Kidney epithelial cell (primary cell): ENCODE measurements at regions not wholly inside any gene's neighbourhood (a gene's known extent, or its start where the extent isn't known, plus 50 kb on each side); places are given as distances from the start of the nearest gene placed in this dataset.

ENCODE experiments used
- DNase-seq: peaks from one replicate; pipeline ENCODE4 v3.0.0-alpha.2; 2010; ENCODE audit warnings: low read depth
- H3K27me3 ChIP-seq: 2 replicates; pipeline ENCODE4 v1.6.0; 2011; ENCODE audit warnings: low read length; ENCODE audit not compliant: control insufficient read depth, insufficient read depth
- H3K36me3 ChIP-seq: 2 replicates; pipeline ENCODE4 v1.5.1; 2011; ENCODE audit warnings: low read length; ENCODE audit not compliant: control insufficient read depth, insufficient read depth
- H3K4me3 ChIP-seq: 2 replicates; pipeline ENCODE4 v1.5.1; 2011; ENCODE audit warnings: low read depth, mild to moderate bottlenecking, control low read depth, low read length
- TF ChIP-seq, protein P1 (sequence below): IDR thresholded peaks from 2 replicates; pipeline ENCODE4 v1.5.1; 2011; ENCODE audit warnings: mild to moderate bottlenecking, moderate library complexity, low read length, control low read depth, inconsistent platforms; ENCODE audit not compliant: insufficient read depth, poor library complexity, severe bottlenecking

DNA sequence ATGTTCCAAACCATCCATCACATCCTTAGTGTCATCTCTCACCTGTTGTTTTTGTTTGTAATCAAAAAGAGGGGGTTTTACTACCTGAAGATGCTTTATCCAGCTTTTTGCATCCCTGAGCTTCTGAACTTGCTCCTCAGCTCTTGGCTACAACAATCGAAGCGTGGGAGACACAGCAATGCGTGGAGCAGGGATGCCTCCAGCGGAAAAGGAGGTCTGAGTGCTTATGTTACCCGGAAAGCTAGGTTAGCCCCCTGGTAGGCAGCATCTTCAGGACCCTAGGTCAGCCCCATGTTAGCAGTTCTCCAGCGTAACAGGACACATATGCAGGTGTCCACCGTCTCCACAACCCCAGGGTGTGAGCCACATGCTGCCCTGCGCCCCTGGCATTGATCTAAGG, 141.5 kb downstream of the RRAGC start:
- TF ChIP-seq, protein P1, sequence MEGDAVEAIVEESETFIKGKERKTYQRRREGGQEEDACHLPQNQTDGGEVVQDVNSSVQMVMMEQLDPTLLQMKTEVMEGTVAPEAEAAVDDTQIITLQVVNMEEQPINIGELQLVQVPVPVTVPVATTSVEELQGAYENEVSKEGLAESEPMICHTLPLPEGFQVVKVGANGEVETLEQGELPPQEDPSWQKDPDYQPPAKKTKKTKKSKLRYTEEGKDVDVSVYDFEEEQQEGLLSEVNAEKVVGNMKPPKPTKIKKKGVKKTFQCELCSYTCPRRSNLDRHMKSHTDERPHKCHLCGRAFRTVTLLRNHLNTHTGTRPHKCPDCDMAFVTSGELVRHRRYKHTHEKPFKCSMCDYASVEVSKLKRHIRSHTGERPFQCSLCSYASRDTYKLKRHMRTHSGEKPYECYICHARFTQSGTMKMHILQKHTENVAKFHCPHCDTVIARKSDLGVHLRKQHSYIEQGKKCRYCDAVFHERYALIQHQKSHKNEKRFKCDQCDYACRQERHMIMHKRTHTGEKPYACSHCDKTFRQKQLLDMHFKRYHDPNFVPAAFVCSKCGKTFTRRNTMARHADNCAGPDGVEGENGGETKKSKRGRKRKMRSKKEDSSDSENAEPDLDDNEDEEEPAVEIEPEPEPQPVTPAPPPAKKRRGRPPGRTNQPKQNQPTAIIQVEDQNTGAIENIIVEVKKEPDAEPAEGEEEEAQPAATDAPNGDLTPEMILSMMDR = no peak
- Histone ChIP-seq H3K36me3 (no peaks in the 10 kb centered on the region), H3K4me3 (no peak overlapping the region), H3K27me3 (peaks cover 2% of the 10 kb centered on the region)
- DNase-seq = no peak

DNA sequence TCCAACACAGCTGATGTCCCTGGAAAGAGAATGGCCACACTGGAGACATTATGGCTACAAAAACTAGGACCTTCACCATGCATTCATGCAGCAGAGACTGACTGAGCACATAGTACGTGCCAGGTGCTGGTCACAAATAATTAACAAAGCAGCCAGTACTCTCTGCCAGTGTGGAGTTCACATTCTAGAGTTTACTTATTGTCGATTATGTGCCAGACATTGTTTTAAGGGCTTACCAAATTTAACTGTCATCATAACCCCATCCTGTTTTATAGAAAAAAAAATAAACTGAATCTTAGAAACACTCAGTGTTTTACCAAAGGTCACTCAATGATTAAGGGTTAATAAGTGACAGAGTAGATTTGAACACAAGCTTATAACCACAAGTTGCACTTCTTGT, 143.3 kb downstream of the RRAGC start:
- H3K27me3 ChIP-seq = no peaks in the 10 kb centered on the region
- TF ChIP-seq, protein P1 = no peak
- H3K4me3 ChIP-seq = no peak overlapping the region
- no peaks in the 10 kb centered on the region for H3K36me3 ChIP-seq
- no peak for DNase-seq

DNA sequence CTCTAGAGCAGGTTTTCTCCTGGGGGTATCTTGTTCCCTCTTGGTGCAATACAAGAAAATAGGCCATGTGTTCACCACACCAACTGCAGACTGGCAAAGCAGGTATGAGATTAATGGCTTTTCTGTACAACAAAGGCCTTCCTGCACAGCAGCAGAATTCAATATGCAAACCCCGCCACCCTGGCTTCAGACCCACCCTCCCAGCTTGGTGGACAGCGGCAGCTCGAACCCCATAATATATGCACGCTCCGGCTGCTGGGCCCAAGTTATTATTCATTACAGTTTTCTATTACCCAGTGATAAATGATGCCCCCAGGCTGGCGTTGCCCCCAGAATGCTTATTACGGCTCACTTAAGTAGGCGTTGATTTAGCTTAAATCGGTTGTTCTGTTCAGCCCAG, 144.2 kb downstream of the RRAGC start:
- TF ChIP-seq, protein P1 = no peak
- no peak for DNase-seq
- Histone ChIP-seq H3K36me3 (no peaks in the 10 kb centered on the region), H3K4me3 (no peak overlapping the region), H3K27me3 (no peaks in the 10 kb centered on the region)

DNA sequence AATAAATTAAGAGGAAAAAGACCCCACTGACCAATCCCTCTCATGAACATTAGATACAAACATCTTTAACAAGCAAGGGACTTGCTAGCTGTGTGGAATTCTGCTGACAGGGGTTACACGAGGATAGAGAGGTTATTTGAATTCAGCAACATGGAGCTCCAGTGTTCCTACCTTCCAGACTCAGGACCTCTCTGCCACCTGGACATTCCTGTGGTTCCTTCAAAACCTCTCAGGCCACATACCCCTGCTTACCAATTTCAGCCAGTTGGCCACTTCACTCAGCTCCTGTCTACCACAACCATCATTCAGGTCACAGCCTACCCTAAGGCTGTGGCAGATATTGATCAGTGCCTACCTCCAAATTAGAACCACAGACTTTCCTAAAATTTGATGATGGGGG, 147.5 kb downstream of the RRAGC start:
- DNase-seq = no peak
- TF ChIP-seq, protein P1 = no peak
- no peaks in the 10 kb centered on the region for H3K27me3 ChIP-seq
- no peaks in the 10 kb centered on the region for H3K36me3 ChIP-seq
- H3K4me3 ChIP-seq = no peak overlapping the region

DNA sequence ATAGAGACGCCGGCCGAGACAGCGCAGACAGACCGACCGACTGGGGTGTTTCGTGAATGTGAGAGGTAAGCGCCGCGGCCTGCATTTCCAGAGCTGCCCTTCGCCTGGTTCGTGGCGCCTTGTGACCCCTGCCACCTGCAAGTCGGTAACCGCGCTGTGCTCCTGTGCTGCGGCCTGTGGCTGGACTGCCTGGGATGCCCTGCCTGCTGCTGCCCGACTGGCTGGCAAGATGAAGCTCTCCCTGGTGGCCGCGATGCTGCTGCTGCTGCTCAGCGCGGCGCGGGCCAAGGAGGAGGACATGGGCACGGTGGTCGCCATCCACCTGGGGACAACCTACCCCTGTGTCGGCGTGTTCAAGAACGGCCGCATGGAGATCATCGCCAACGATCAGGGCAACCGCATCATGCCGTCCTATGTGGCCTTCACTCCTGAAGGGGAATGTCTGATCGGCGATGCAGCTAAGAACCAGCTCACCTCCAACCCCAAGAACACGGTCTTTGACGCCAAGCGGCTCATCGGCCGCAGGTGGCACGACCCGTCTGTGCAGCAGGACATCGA, 150.8 kb downstream of the RRAGC start:
- TF ChIP-seq, protein P1 = no peak
- no peak for DNase-seq
- Histone ChIP-seq H3K36me3 (no peaks in the 10 kb centered on the region), H3K4me3 (no peak overlapping the region), H3K27me3 (no peaks in the 10 kb centered on the region)

DNA sequence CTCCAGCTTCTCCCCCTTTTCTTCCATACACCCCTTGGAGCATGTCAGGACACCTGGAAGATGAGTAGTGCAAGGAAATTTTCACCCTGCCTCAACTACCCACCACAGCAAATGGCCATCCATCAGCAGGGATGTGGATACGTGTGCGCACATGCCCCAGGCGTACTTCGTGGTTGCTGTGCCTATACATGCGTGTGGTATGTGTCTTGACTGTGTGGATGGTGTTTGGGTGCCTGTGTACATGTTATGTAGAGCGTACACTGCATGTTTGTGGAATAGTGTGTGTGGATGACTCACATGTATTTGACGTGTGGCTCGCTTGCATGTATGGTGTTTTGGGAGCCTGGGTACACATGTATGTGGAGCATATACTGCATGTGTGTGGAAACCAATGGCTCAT, 158.5 kb downstream of the RRAGC start:
- TF ChIP-seq, protein P1 = no peak
- no peak for DNase-seq

More for the DNA sequence above, 158.5 kb downstream of the RRAGC start:
- Histone ChIP-seq H3K4me3 (no peak overlapping the region), H3K27me3 (no peaks in the 10 kb centered on the region), H3K36me3 (no peaks in the 10 kb centered on the region)
